Muscle of back (tissue), 3 donors: ENCODE measurements at regions not wholly inside any gene's neighbourhood (a gene's known extent, or its start where the extent isn't known, plus 50 kb on each side); places are given as distances from the start of the nearest gene placed in this dataset.
A peak's percentile ranks its signal among the peaks of the same experiment; 100 is the strongest.

ENCODE experiments used
- DNase-seq, 3 donors: peaks; one replicate each; pipeline versions ENCODE4 v3.0.0 to v3.0.0-alpha.2; 2013

DNA sequence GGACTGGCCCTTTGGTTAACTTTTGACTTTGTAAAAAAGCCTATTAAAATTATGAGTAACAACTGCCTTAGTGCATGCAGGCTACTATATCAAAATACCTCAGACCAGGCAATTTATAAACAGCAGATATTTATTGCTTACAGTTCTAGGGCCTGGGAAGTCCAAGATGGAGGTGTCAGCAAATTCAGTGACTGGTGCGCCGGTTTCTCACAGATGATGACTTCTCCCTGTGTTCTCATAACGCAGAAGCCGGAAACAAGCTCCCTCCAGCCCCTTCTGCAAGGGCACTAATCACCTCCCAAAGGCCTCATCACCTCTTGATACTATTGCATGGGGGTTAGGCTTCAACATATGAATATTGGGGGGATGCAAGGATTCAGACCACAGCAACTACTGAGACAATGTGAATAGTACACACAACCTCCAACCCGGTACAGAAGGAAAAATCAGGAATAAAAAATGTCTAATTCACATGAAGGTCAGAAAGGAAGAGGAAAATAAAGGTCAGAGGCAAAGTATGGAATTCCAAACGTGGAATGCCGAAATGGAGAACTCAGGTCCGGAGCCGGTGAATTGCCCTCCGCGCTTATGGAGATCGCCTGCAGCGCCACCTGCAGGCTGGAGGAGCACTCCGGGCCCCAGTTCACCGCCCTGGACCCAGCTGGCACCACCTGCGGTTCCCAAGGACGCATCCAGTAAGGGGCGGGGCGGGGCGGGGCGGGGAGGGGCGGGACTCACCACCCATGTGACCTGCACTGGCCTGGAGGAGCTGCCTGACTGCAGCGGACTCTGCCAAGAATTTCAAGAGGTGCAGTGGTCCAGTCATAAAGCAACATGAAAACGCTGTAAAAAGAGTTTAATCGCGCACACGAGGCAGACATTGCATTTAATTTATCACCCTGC, 203.4 kb downstream of the KIF26A start:
- DNase-seq: no peak

DNA sequence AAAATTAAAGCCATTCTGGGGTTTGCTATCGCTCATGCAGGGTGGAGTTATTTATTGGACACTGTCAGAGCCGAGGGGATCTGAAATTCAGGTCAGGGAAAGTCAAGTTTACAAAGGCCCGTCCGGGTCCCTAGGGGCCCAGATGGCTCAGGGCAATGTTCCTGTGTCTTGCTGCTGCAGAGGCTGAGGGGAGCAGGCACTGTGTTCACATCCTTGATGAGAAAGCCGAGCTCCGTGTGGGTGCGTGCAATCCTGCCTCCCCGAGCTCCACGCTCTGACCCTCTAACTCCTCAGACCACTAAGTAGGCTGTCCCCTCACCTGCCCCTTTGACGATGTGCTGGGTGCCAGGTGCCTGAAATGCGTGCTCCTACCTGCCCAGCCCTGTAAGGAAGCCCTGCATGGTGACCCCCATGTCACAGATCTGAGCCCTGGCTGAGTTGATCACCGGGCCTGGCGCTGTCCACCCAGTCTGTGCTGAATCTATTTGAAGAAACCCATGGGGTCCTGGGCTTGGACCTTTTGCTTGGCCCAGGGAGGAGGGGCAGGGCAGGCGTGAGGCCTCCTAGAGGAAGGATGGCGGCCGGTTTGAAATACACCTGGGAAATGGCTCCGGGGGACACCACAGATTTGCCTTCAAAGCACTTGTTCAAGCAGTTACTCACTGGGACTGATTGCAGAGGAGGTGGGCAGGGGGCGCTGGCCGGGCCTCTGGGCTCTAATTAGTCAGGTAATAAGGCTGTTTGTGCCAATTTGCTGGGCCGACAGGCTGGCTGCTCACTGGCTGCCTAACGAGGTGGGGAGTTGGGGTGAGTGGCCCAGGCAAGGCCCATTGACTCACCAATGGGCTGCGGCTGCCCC, 204.3 kb downstream of the KIF26A start:
- peak in 1 of 3 donors; percentile 29 for DNase-seq

DNA sequence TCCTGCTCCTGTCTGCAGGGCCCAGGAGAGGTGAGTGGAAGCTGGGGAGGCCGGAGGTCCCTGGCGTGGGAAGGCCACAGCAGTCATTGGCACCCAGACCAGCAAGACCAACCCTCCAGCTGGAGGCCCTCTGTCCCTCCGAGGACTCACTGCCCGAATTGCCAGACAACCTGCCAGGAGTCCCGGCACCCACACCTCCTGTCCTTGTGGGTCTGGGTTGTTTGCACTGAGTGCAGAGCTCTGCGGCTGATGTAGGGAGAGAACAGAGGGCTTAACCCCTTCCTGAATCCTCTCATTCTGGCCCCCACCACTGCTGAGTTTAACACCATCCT, 204.9 kb downstream of the KIF26A start:
- no peak for DNase-seq

DNA sequence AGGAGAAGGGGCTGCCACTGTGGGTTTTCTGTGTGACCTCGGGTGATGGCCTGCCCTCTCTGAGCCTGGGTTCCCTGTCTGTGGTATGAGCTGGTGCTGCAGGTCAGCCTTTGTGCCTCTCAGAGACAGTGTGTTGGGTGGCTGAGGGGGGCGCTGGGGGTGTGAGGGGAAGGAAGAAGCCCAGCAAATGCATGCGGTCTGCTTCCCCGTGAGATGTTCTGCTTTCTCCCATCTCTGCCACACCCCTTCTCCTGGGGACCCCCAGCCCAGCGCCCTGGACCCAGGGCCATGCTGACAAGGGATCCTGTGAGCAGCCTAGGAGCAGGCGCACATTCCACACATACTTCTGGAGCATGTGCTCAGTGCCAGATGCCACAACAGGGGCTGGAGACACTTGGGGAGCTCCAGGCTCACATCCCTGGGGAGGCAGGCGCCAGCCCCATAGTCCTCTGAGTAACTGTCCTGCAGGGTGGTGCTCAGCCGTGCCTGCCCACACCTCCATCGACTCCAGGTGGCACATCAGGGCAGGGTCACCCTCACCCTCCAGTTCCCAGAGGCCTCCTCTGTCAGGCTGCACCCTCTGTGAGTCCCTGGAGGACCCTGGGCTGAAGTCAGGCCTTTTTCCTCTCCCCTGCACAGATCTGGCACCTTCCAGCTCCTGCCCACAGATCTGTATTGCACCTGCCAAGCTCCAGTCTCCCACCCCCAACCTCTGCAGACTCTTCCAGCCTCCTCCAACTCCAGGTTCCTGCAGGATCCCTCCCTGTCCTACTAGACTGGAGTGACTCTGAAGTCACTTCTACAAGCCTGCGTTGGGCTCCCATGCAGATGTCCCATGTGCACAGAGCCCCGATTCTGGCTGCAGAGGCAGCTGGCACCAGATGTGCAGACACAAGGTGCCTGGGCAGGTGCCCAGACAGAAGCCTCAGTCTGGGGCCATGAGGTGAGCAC, 205.6 kb downstream of the KIF26A start:
- DNase-seq: no peak

DNA sequence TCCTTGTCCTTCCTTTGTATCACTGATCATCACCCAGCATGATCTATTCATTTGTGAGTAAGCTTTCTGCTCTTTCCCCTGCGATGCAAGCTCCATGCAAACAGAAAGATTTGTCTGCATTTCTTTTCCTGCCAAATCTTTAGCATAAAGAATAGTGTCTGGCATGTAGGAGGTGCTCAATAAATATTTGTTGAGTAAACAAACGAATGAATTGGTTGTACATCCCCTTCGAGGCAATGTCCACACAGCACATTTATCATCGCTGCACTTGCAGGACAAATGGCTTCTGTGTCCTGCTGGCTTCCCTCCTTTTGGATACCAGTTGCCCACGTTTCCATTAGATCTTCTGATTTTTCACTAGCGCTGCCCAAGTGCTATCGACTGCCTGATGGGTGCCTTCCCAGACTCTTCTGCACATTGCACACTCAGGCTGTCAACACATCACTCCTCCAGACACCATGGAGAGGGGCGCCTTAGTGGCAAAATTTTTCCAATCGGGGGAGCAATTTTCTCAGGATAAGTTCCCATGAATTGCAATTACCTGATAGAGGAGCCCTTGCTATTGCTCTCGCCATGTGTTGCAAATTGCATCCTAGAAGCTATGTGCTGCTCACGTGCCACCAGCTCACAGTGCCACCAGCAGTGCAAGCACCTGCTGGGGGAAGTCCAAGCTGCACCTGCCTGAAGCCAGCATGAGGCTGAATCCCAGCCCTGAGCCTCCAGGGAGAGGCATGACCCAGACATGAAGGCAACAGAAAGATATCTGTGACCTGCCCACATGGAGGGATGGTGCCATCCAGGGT, 206.6 kb downstream of the KIF26A start:
- no peak for DNase-seq

DNA sequence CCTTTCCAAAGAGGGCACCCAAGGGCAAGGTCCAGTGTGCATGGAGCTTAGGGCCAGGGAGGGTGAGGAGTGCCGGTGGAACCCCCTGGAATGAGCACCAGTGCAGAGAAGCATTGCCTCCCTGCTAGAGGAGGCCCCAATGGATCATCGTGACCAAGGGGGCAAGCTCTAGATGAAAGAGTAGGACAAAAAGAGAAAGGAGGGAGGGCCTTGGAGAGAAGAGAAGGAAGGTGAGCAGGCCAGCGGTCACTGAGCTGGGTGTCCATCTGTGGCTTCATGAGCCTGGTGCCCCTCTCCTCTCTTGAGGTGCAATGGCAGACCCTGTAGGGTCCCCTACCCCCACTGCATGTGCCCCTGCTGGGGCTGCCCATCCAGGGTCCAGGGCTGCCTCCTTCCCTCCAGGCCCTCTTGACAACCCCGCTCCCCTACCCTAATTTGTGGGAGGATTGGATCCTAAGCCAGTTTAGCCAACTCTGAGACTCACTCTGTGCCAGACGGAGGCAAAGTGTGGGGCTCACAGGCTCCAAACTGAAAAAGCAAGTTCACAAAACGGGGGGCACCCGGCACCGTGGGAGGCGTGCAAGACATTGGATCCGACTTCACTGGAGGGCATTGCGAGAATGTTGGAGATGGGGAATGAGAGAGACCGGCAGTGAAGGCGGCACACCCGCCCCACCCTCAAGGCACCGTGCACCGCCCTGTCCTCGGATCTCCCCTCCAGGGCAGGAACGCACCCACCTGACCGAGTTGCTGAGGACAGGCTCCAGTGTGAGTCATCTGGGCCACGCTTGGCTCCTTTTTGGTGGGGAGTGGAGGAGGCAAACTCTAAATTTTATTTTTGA, 207.5 kb downstream of the KIF26A start:
- DNase-seq: no peak

DNA sequence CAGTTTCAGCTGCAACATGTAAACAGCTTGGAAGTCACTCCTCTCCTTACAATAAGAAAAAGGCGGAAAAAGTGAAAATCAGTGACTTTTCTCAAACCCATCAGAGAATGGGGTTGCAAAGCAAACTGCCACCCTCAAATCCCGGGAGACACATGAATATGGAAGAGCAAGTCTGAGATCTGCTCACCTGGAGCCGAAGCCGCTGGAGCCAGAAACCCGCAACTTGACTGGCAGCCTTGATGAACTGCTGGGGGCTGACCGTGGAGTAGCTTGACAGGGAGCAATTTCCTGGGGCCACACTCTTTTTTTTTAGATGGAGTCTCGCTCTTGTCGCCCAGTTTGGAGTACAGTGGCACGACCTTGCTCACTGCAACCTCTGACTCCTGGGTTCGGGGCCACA, 208.2 kb downstream of the KIF26A start:
- DNase-seq: no peak

DNA sequence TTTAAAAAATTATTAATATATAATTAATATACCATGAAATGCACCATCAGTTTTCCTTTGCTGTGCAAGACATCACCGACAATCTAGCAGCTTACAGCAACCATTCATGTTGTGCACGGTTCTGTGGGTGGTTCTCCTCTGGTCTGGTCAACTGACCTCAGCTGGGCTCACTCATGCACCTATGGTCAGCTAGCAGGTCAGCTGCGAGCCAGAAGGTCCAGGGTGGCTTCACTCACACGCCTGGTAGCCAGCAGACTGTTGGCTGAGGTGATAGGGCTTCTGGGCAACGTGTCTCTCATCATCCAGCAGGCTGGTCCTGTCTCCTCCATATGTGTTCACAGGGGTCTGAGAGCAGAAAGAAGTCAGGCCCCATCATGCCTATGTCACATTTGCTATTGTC, 210.4 kb downstream of the KIF26A start:
- DNase-seq: no peak

DNA sequence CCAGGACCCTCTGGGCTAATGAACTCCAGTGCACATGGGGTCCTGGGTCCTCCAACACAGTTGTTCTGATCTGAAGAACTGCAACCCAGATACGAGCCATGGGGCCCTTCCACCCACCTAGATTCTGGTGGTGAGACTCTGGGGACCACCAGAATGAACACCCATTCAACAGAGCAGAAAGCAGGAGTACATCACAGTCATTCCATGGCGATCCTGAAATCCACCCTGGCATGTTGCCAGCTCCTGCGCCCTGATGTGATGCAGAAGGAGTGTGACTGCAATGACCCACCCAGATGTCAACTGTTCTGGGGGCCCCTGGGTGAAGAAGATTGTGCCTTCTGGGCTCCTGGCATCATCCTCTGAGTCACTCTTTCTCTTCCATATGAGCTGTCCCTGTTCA, 211.6 kb downstream of the KIF26A start:
- no peak for DNase-seq

DNA sequence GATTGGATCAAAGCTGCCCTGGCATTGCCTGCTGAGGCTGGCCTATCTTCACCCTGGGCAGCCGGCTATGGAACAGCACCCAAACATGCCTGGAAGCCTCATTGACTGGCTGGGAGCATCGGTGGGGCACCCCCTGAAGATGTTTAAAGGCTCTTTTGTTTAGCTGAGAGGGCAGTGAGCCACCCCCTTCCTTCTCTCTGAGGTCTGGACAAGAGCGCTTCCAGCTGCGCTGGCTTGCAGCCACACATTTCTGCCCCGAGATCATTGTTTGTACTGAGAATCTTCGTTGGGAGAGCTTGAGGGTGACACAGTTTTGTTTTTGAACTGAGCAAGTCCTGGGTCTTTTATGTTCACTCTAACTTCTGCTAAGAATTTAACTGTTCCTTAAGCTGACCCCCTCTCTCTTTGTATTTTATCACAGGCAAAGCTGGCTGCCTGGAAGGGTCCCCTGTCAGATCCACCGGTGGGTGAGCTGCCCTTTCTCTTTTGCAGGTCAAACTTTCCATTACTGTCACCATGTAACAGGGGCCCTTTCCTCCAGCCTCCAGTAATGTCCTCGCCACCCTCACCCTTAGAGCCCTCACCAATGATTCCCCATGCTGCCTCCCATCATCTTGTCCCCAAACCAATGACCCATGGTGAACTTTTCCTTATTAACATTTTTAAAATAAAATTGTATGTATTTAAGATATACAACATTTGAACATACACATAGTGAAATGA, 212.2 kb downstream of the KIF26A start:
- DNase-seq: peak; percentile 37 to 81 (median 66)

DNA sequence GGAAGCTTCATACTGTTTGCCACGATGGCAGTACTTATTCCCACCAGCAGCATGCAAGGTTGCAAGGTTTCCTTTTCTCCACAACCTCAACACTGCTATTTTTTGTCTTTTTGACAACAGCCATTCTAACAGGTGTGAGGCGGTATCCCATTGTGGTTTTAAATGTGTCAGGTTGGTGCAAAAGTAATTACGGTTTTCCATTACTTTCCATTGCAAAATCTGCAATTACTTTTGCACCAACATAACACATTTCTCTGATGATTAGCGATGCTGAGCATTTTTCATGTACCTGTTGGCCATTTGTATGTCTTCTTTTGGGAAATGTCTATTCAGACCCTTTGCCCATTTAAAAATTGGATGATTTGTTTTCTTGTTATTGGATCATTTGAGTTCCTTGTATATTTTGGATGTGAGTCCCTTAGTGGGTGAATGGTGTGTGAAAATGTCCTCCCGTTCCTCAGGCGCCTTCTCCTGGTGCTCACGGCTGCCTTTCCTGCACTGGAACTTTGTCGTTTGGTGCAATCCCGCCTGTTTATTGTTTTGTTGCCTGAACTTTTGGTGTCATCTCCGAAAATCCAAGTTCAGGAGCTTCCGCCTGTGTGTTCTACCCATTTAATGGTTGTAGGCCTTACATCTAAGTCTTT, 213.6 kb downstream of the KIF26A start:
- no peak for DNase-seq

DNA sequence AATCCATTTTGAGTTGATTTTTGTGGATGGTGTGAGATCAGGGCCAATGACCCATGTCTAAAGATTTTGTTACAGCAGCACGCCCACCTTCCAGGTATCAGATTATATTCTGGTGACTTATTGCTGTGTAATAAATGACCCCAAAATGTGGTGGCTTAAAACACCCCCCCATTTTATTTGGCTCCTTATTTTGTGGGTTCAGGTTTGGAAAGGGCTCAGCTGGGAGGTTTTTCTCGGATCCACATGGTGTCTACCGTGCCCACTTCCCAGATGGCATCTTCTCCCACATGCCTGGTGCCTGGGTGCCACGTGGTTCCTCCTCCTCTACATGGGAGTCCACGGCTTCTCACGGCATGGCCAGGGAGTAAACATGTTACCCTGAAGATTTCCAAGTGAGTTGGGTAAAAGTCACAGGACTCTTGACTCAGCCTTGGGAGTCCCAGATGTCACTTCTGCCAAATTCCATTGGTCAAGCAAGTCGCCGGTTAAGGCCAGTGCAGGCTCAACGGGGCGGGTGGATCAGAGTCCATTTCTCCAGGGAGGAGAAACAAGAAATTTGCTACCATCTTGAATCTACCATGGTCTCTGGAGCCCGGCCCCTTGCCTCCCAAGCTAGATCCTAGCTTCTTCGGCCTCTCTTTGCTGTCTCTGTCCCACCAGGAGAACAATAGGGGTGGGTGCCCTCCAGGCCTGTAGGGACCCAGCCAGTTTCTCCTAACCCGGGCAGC, 214.3 kb downstream of the KIF26A start:
- no peak for DNase-seq

DNA sequence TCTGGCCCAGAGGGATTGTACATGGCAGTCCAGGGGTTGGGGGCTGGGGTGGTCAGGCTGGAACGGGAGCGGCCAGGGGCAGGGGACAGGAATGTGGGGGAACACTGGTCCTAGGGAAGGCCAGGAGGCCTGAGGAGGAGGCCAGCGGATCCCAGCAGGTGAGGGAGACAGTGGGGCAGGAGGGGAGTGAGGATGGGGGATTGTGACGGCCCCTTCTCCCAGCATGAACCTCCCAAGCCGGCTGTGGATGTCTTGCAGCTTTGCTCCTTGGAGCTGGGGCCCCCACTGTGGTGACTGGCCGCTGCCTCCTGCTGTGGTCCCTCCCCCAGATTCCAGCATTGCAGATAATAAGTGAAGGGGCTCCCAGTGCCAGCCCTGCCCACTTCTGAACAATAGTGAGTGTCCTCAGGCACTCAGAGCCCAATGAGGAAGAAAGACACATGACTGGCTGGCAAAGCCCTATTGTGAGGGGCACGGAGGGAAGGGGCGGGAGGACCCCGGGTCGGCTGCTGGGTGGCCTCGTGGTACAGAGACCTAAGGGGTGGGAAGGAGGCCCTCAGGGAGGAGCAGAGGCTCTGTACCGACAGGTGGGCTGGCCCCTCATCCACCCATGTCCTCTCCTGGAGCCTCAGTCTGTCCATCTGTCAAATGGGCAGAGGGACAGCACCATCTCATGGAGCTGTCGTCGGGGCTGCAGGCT, 215.0 kb downstream of the KIF26A start:
- DNase-seq: no peak

DNA sequence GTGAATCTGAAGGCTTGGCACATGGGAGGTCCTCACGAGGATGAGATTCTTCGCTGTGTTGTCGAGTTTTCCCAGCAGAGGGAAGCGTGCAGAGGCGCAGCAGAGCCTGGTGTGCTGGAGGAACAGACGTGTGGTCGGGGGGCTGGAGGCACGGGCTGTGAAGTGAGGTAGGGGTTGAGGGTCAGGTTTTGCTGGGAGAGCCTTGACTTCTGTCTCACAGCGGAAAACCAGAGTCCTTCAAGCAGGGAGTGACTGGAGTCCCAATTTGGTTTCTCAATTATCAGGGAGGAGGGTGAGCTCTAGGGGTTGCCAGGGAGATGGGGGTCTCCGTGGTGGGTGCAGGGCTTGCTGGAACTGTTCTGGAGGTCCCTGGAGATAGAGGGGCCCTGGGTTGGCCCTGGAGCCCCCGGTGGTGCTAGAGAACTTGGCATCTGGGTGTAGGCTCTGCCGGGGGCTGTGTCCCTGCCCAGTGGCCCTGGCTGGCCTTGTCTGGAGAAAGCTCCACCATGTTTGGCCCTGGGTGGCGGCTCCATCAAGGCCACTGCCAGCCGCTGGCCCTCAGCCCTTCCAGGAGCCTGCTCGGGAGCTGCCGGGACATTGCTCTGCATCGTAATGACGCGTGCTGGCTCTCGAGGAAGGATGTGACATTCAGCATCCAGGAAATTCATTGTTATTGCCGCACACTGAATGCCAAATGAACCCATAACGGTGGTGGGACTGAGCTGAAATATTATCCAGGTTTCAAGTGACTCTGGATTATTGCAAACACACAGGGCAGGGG, 215.7 kb downstream of the KIF26A start:
- DNase-seq: peak; percentile 9 to 50 (median 13)

DNA sequence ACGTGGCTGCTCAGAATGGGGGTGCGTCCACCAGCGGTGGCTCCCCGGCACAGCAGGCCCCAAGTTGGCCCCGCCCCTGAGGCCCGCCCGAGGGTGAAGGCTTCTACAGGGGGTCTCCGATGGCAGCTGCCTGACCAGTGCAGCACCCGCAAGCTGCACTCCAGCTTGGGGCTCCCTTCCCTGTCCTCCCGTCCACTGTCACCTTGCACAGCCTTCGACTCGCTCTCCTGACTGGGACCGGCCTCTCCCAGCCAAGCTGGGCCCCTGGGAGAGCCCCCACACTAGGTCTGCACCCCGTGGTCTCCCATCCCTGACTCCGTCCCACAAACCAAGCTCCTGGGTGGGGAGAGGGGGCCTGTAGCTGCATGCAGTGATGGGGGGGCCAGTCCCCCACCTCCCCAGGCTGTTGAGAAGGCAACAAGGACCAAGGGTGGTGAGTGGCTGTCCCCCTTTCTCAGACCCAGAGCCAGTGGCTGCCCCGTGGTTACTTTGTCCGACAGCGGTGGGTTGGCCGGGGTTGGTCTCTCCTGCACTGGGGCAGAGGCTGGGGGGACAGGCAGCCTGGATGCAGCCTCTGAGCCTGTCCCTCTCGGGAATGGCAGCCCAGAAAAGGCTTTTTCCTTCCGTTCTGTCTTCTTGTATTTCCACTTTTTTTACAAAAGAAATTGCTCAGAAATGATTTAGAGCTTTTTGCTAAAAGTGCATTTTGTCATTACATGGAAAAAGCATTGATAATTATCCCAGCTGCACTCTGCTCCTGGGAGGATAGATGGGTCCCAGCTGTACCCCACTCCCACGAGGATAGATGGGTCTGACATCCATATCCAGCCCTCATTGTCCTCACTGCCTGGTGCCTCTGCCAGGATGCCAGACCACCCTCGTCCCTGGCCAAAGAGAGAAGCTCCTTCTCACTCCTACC, 217.0 kb downstream of the KIF26A start:
- DNase-seq: no peak
